Hematopoietic multipotent progenitor cell treated with erythropoietin and hydrocortisone succinate and interleukin-3 and kit ligand, for 15 days (in vitro differentiated cells): ENCODE measurements at regions not wholly inside any gene's neighbourhood (a gene's known extent, or its start where the extent isn't known, plus 50 kb on each side); places are given as distances from the start of the nearest gene placed in this dataset.

ENCODE experiments used
- DNase-seq: peaks from one replicate; pipeline ENCODE4 v3.0.0-alpha.2; 2015; ENCODE audit warnings: low spot score

GRCh38 chr2:217270485-217271121 is 410.7 kb upstream of the TNP1 start:
- DNase-seq: no peak

- no peak for DNase-seq
These were observed 410.0 kb upstream of the TNP1 start for GRCh38 chr2:217269701-217270484.

GRCh38 chr2:217268978-217269377 is 409.1 kb upstream of the TNP1 start:
- DNase-seq: no peak

GRCh38 chr2:217267758-217268157 is 407.9 kb upstream of the TNP1 start:
- no peak for DNase-seq

- no peak for DNase-seq
These were observed 403.9 kb upstream of the TNP1 start for GRCh38 chr2:217263756-217264155.

GRCh38 chr2:217262911-217263310 is 403.0 kb upstream of the TNP1 start:
- no peak for DNase-seq

- no peak for DNase-seq
These were observed 401.6 kb upstream of the TNP1 start for GRCh38 chr2:217261452-217261851.

- DNase-seq: no peak
These were observed 400.7 kb upstream of the TNP1 start for GRCh38 chr2:217260441-217261115.

GRCh38 chr2:217258170-217258569 is 398.3 kb upstream of the TNP1 start:
- DNase-seq: no peak

- DNase-seq: no peak
These were observed 396.4 kb upstream of the TNP1 start for GRCh38 chr2:217256251-217256650.

GRCh38 chr2:217254111-217254510 is 394.2 kb upstream of the TNP1 start:
- no peak for DNase-seq

GRCh38 chr2:217252181-217252580 is 392.3 kb upstream of the TNP1 start:
- DNase-seq: no peak

- no peak for DNase-seq
These were observed 390.2 kb upstream of the TNP1 start for GRCh38 chr2:217250013-217250524.

- no peak for DNase-seq
These were observed 389.5 kb upstream of the TNP1 start for GRCh38 chr2:217249121-217250012.

- no peak for DNase-seq
These were observed 388.6 kb upstream of the TNP1 start for GRCh38 chr2:217248312-217248935.

- DNase-seq: no peak
These were observed 387.6 kb upstream of the TNP1 start for GRCh38 chr2:217247476-217247875.

GRCh38 chr2:217246108-217246507 is 386.2 kb upstream of the TNP1 start:
- no peak for DNase-seq

GRCh38 chr2:217244815-217245214 is 385.0 kb upstream of the TNP1 start:
- DNase-seq: no peak

GRCh38 chr2:217242947-217243346 is 383.1 kb upstream of the TNP1 start:
- no peak for DNase-seq

- DNase-seq: no peak
These were observed 371.9 kb upstream of the TNP1 start for GRCh38 chr2:217231724-217232123.

GRCh38 chr2:217231212-217231611 is 371.3 kb upstream of the TNP1 start:
- DNase-seq: no peak
